Heart left ventricle (tissue), 16 donors: ENCODE measurements at regions not wholly inside any gene's neighbourhood (a gene's known extent, or its start where the extent isn't known, plus 50 kb on each side); places are given as distances from the start of the nearest gene placed in this dataset.

Experiments
- ATAC-seq, 4 donors: fragments of 200-7000 bp; cut with Tn5 transposase; one replicate each; pipeline ENCODE4 v1.9.1; 2020 to 2022; ENCODE audit warnings: moderate library complexity in 4 of 4, mild to moderate bottlenecking in 3 of 4, moderate number of reproducible peaks in 1 of 4
- DNase-seq, 5 donors: peaks; one replicate each; pipeline ENCODE4 v3.0.0-alpha.2; 2020
- H3K27ac ChIP-seq, 12 donors: fragments of 200-600 bp; sonication (generic) in 4 of 12; one replicate each; pipeline versions ENCODE4 v1.5.0 to v1.8.0; 2016 to 2022; ENCODE audit warnings: mild to moderate bottlenecking in 2 of 12
- H3K27me3 ChIP-seq, 9 donors: fragments of 200-600 bp; sonication (generic) in 2 of 9; one replicate each; pipeline versions ENCODE4 v1.5.1 to v1.8.0; 2016 to 2022; ENCODE audit warnings: mild to moderate bottlenecking in 3 of 9
- H3K36me3 ChIP-seq, 9 donors: fragments of 200-600 bp; sonication (generic) in 2 of 9; one replicate each; pipeline versions ENCODE4 v1.5.0 to v1.8.0; 2018 to 2022; ENCODE audit warnings: mild to moderate bottlenecking in 2 of 9
- H3K4me1 ChIP-seq, 12 donors: fragments of 200-600 bp; sonication (generic) in 4 of 12; one replicate each; pipeline versions ENCODE4 v1.5.0 to v1.8.0; 2016 to 2022; ENCODE audit warnings: mild to moderate bottlenecking in 3 of 12
- H3K4me3 ChIP-seq, 12 donors: fragments of 200-600 bp; sonication (generic) in 4 of 12; one replicate each; pipeline versions ENCODE4 v1.5.0 to v1.8.0; 2017 to 2022; ENCODE audit warnings: mild to moderate bottlenecking in 9 of 12, moderate library complexity in 4 of 12
- H3K9me3 ChIP-seq, 12 donors: fragments of 200-600 bp; sonication (generic) in 4 of 12; one replicate each; pipeline versions ENCODE4 v1.5.0 to v1.8.0; 2016 to 2022; ENCODE audit warnings: mild to moderate bottlenecking in 1 of 12
- CTCF ChIP-seq, 12 donors: fragments of 200-600 bp; sonication (generic) in 4 of 12; IDR thresholded peaks; one replicate each; pipeline versions ENCODE4 v1.5.0 to v1.8.0; 2018 to 2022; ENCODE audit warnings: antibody characterized with exemption in 12 of 12, mild to moderate bottlenecking in 5 of 12
- POLR2A ChIP-seq, 2 donors: fragments of 450-650 bp; IDR thresholded peaks; one replicate each; pipeline ENCODE4 v1.6.1; 2017; ENCODE audit warnings: antibody characterized with exemption in 2 of 2, mild to moderate bottlenecking in 2 of 2, moderate library complexity in 2 of 2
- whole genome bisulfite sequencing, 4 donors: extraction: QIAGEN DNeasy Blood & Tissue Kit in 2 of 4; methylation state at CpG; one replicate each; pipeline versions ENCODE4 v1.1.5 to v1.1.7; 2013 to 2018; 5-methylcytosine and 5-hydroxymethylcytosine counted together
- intact Hi-C, 10 donors: fragments of 100-400 bp; cut with DNase I; formaldehyde crosslinking; loops; one replicate each; pipeline versions ENCODE4 v1.11.1 to v1.14.2; 2022
- donor health status: ischemic (EF 13 %, LVEDD 7.1; RV severe dilation, severe dysfunction).
- donor health status: healthy with polysubstance abuse.
- donor health status: DM: no; HTN: yes; CAD: no.
- donor health status: DM: no; HTN: no; CAD: no.
- donor health status: ischemic (EF 25% LVEDD 6.9; RV normal size, moderate dysfunction).
- donor health status: ischemic (EF 25% LVEDD 5.7; RV mildly dilated, moderate dysfunction).
- donor health status: healthy.
- donor health status: DM: yes; HTN: yes; CAD: no.
- donor health status: ischemic (EF 35%, LVEDD 5.7; RV mildly dilated, moderate dysfunction).
- donor health status: nonischemic (EF 11% LVEDD 7.7; RV severe dilation, severe dysfunction).
- donor health status: DM: yes; HTN: yes; CAD: no.
- donor health status: PGD.
- donor health status: ischemic (EF 29% LVEDD 5.4; RV normal size, mild dysfunction).
- donor health status: nonischemic (EF 23%, LVEDD 6.1; RV moderate dilation, normal function).

- ATAC-seq: no peak
- H3K36me3 ChIP-seq: no peaks in the 10 kb centered on the region
- intact Hi-C loops: loop anchor here in 1 of 10 donors (10.0 kb wide), 1 partner anchor 228 kb away; no protein-coding TSS in a partner anchor
- DNase-seq: no peak
- 62 to 76% (median 67%) methylated on average over 7 of the region's 7 CpGs for WGBS, 4 donors
- peaks cover 0 to 17% (median 9%) of the 10 kb centered on the region in 12 donors for H3K4me1 ChIP-seq
- H3K27ac ChIP-seq: no peak overlapping the region
- H3K27me3 ChIP-seq: no peaks in the 10 kb centered on the region
- TF ChIP-seq POLR2A (IDR thresholded peaks at IDR 0.05) (no peak), CTCF (IDR thresholded peaks at IDR 0.05) (no peak)
- H3K4me3 ChIP-seq: no peak overlapping the region
- no peaks in the 10 kb centered on the region for H3K9me3 ChIP-seq
Observed at GRCh38 chr6:150456466-150456865, 87.7 kb downstream of the IYD start.

- Histone ChIP-seq H3K27me3 (no peaks in the 10 kb centered on the region), H3K4me1 (peaks cover 0 to 13% (median 8%) of the 10 kb centered on the region in 12 donors), H3K36me3 (no peaks in the 10 kb centered on the region), H3K4me3 (no peak overlapping the region), H3K9me3 (no peaks in the 10 kb centered on the region), H3K27ac (no peak overlapping the region)
- WGBS, 4 donors: 83 to 91% (median 84%) methylated on average over 7 of the region's 7 CpGs
- TF ChIP-seq CTCF (IDR thresholded peaks at IDR 0.05) (no peak), POLR2A (IDR thresholded peaks at IDR 0.05) (no peak)
- no peak for ATAC-seq
- no peak for DNase-seq
- intact Hi-C loops: loop anchor here in 1 of 10 donors (10.0 kb wide), 1 partner anchor 228 kb away; no protein-coding TSS in a partner anchor
Observed at GRCh38 chr6:150456902-150457643, 88.3 kb downstream of the IYD start.

- Histone ChIP-seq H3K4me1 (peaks cover 0 to 4% (median 0%) of the 10 kb centered on the region in 12 donors), H3K4me3 (no peak overlapping the region), H3K27ac (no peak overlapping the region), H3K27me3 (no peaks in the 10 kb centered on the region), H3K36me3 (no peaks in the 10 kb centered on the region), H3K9me3 (no peaks in the 10 kb centered on the region)
- TF ChIP-seq CTCF (IDR thresholded peaks at IDR 0.05) (no peak), POLR2A (IDR thresholded peaks at IDR 0.05) (no peak)
- DNase-seq (no peak), ATAC-seq (no peak)
- intact Hi-C loops: loop anchor here in 1 of 10 donors (10.0 kb wide), 1 partner anchor 226 kb away; no protein-coding TSS in a partner anchor
- WGBS, 4 donors: 75 to 86% (median 76%) methylated on average over 5 of the region's 5 CpGs
Observed at GRCh38 chr6:150458579-150458978, 89.8 kb downstream of the IYD start.

- DNase-seq: no peak
- Histone ChIP-seq H3K27me3 (no peaks in the 10 kb centered on the region), H3K9me3 (no peaks in the 10 kb centered on the region), H3K36me3 (no peaks in the 10 kb centered on the region), H3K4me1 (no peaks in the 10 kb centered on the region), H3K27ac (no peak overlapping the region), H3K4me3 (no peak overlapping the region)
- intact Hi-C loops: no loop called here
- TF ChIP-seq CTCF (IDR thresholded peaks at IDR 0.05) (no peak), POLR2A (IDR thresholded peaks at IDR 0.05) (no peak)
- 95 to 97% (median 96%) methylated on average over 5 of the region's 5 CpGs for WGBS, 4 donors
- ATAC-seq: no peak
Observed at GRCh38 chr6:150463852-150464251, 95.0 kb downstream of the IYD start.
